IMR-90 (cell line): ENCODE measurements at regions not wholly inside any gene's neighbourhood (a gene's known extent, or its start where the extent isn't known, plus 50 kb on each side); places are given as distances from the start of the nearest gene placed in this dataset.

Experiments used
- ATAC-seq: fragments of 200-7000 bp; cut with Tn5 transposase; 2 replicates; pipeline ENCODE4 v1.9.1; 2020; ENCODE audit warnings: low read depth, mild to moderate bottlenecking, moderate library complexity
- BruUV-seq: library from RNA; stranded (reverse); fragments of 400-500 nt; replicated peaks from 2 replicates; lab custom pipeline; 2021; lab: Mats Ljungman, UMichigan
- CTCF ChIA-PET: fragments of 300-600 bp; formaldehyde crosslinking; extraction: SDS; loops from one replicate; lab custom pipeline; 2021; ENCODE audit warnings: antibody characterized with exemption; lab: Yijun Ruan, JAX
- POLR2A ChIA-PET: fragments of 300-600 bp; sonication (Branson Sonifier 250); formaldehyde crosslinking; loops from one replicate; lab custom pipeline; 2022; ENCODE audit warnings: antibody characterized with exemption; ENCODE audit not compliant: unreplicated experiment; lab: Charles Lee
- DNase-seq: peaks from one replicate; pipeline ENCODE4 v3.0.0; 2013
- H2AFZ ChIP-seq: replicated peaks from 2 replicates; pipeline ENCODE3; 2013; ENCODE audit warnings: low read length, mild to moderate bottlenecking; ENCODE audit not compliant: poor library complexity
- H2AK5ac ChIP-seq: 2 replicates; pipeline ENCODE4 v1.6.1; 2013; ENCODE audit warnings: low read depth, low read length, inconsistent platforms
- H2AK9ac ChIP-seq: replicated peaks from 2 replicates; pipeline ENCODE3; 2013; ENCODE audit warnings: mild to moderate bottlenecking, low read depth, low read length, moderate library complexity; ENCODE audit not compliant: poor library complexity
- H2BK120ac ChIP-seq: 2 replicates; pipeline ENCODE4 v1.6.1; 2013; ENCODE audit warnings: low read depth, low read length, inconsistent platforms
- H2BK15ac ChIP-seq: 3 replicates; pipeline ENCODE4 v1.6.1; 2013; ENCODE audit warnings: low read depth, low read length, inconsistent platforms
- H2BK20ac ChIP-seq: 2 replicates; pipeline ENCODE4 v1.6.1; 2013; ENCODE audit warnings: low read depth, mild to moderate bottlenecking, inconsistent platforms, low read length, moderate library complexity
- H2BK5ac ChIP-seq: 2 replicates; pipeline ENCODE4 v1.6.1; 2013; ENCODE audit warnings: mild to moderate bottlenecking, low read depth, low read length, inconsistent platforms; ENCODE audit not compliant: poor library complexity, severe bottlenecking
- H3K14ac ChIP-seq: replicated peaks from 2 replicates; pipeline ENCODE4 v1.6.1; 2013; ENCODE audit warnings: low read depth, low read length, inconsistent platforms
- H3K18ac ChIP-seq: 2 replicates; pipeline ENCODE4 v1.6.1; 2013; ENCODE audit warnings: low read depth, low read length, control low read depth
- H3K23ac ChIP-seq: 2 replicates; pipeline ENCODE4 v1.6.1; 2013; ENCODE audit warnings: low read depth, low read length, inconsistent platforms
- H3K27ac ChIP-seq: 2 replicates; pipeline ENCODE4 v1.5.1; 2013; ENCODE audit warnings: mild to moderate bottlenecking, control low read depth, low read length; ENCODE audit not compliant: insufficient read depth
- H3K27me3 ChIP-seq: 2 replicates; pipeline ENCODE4 v1.6.1; 2013; ENCODE audit warnings: low read length; ENCODE audit not compliant: control insufficient read depth, insufficient read depth
- H3K36me3 ChIP-seq: 2 replicates; pipeline ENCODE4 v1.6.1; 2013; ENCODE audit warnings: low read length, mixed read lengths; ENCODE audit not compliant: control insufficient read depth, insufficient read depth
- H3K4ac ChIP-seq: 2 replicates; pipeline ENCODE4 v1.6.1; 2013; ENCODE audit warnings: low read depth, low read length, inconsistent platforms
- H3K4me1 ChIP-seq: 2 replicates; pipeline ENCODE4 v1.6.1; 2013; ENCODE audit warnings: low read length, mixed read lengths; ENCODE audit not compliant: control insufficient read depth, insufficient read depth
- H3K4me2 ChIP-seq: 2 replicates; pipeline ENCODE4 v1.6.1; 2013; ENCODE audit warnings: low read depth, mild to moderate bottlenecking, control low read depth, low read length, moderate library complexity
- H3K4me3 ChIP-seq: 2 replicates; pipeline ENCODE4 v1.5.1; 2013; ENCODE audit warnings: low read depth, mild to moderate bottlenecking, control low read depth, low read length, moderate library complexity; ENCODE audit not compliant: insufficient read depth
- H3K56ac ChIP-seq: 2 replicates; pipeline ENCODE4 v1.6.1; 2013; ENCODE audit warnings: low read length, inconsistent platforms; ENCODE audit not compliant: insufficient read depth; ENCODE audit errors: extremely low read depth
- H3K79me1 ChIP-seq, 2 experiments: 2 replicates each; pipeline ENCODE4 v1.6.1; 2013; ENCODE audit warnings: low read length in 2 of 2, inconsistent platforms in 1 of 2, low read depth in 1 of 2
- H3K9ac ChIP-seq: 2 replicates; pipeline ENCODE4 v1.6.1; 2013; ENCODE audit warnings: low read depth, low read length, control low read depth
- H3K9me1 ChIP-seq: 2 replicates; pipeline ENCODE4 v1.6.1; 2013; ENCODE audit warnings: low read length, inconsistent platforms; ENCODE audit not compliant: insufficient read depth
- H3K9me3 ChIP-seq: 2 replicates; pipeline ENCODE4 v1.6.1; 2013; ENCODE audit warnings: low read length; ENCODE audit not compliant: control insufficient read depth, insufficient read depth
- H4K20me1 ChIP-seq: 2 replicates; pipeline ENCODE4 v1.6.1; 2013; ENCODE audit warnings: low read length, inconsistent platforms; ENCODE audit not compliant: insufficient read depth
- H4K5ac ChIP-seq: 2 replicates; pipeline ENCODE4 v1.6.1; 2013; ENCODE audit warnings: mild to moderate bottlenecking, low read depth, low read length, control low read depth
- H4K8ac ChIP-seq, 2 experiments: 2 replicates each; pipeline ENCODE4 v1.6.1; 2013; ENCODE audit warnings: low read depth in 2 of 2, low read length in 2 of 2, control low read depth in 1 of 2, inconsistent platforms in 1 of 2
- H4K91ac ChIP-seq: 2 replicates; pipeline ENCODE4 v1.6.1; 2013; ENCODE audit warnings: low read depth, low read length, inconsistent platforms; ENCODE audit not compliant: insufficient read depth
- BHLHE40 ChIP-seq: fragments of 150-350 bp; IDR thresholded peaks from 2 replicates; pipeline ENCODE4 v1.6.1; 2016; ENCODE audit warnings: mild to moderate bottlenecking, low read depth, low read length
- CEBPB ChIP-seq: IDR thresholded peaks from 2 replicates; pipeline ENCODE4 v1.6.1; 2012; ENCODE audit warnings: low read depth, low read length, improper control_type of control experiment
- CHD1 ChIP-seq: IDR thresholded peaks from 2 replicates; pipeline ENCODE4 v1.6.1; 2012; ENCODE audit warnings: low read depth, low read length, improper control_type of control experiment
- FOS ChIP-seq: fragments of 150-350 bp; IDR thresholded peaks from 2 replicates; pipeline ENCODE4 v1.6.1; 2016; ENCODE audit warnings: low read depth, low read length
- MAFK ChIP-seq: IDR thresholded peaks from 2 replicates; pipeline ENCODE4 v1.6.1; 2012; ENCODE audit warnings: low read depth, low read length, improper control_type of control experiment
- MAZ ChIP-seq: IDR thresholded peaks from 2 replicates; pipeline ENCODE4 v1.6.1; 2012; ENCODE audit warnings: low read depth, mild to moderate bottlenecking, low read length, improper control_type of control experiment, moderate library complexity, borderline replicate concordance
- MXI1 ChIP-seq: IDR thresholded peaks from 2 replicates; pipeline ENCODE4 v1.6.1; 2012; ENCODE audit warnings: low read depth, mild to moderate bottlenecking, low read length, moderate library complexity, borderline replicate concordance
- NFE2L2 ChIP-seq: fragments of 150-350 bp; IDR thresholded peaks from 2 replicates; pipeline ENCODE4 v1.6.1; 2016; ENCODE audit warnings: low read depth, mild to moderate bottlenecking, low read length
- POLR2A ChIP-seq: IDR thresholded peaks from 2 replicates; pipeline ENCODE4 v1.6.1; 2012; ENCODE audit warnings: mild to moderate bottlenecking, low read depth, low read length
- RAD21 ChIP-seq: IDR thresholded peaks from 2 replicates; pipeline ENCODE4 v1.6.1; 2012; ENCODE audit warnings: low read length, improper control_type of control experiment
- RCOR1 ChIP-seq: IDR thresholded peaks from 2 replicates; pipeline ENCODE4 v1.6.1; 2012; ENCODE audit warnings: mild to moderate bottlenecking, low read length, improper control_type of control experiment; ENCODE audit not compliant: insufficient replicate concordance
- RFX5 ChIP-seq: IDR thresholded peaks from 2 replicates; pipeline ENCODE4 v1.8.0; 2012; ENCODE audit warnings: low read depth, mild to moderate bottlenecking, low read length, moderate library complexity
- SMC3 ChIP-seq: fragments of 150-350 bp; IDR thresholded peaks from 2 replicates; pipeline ENCODE4 v1.6.1; 2016; ENCODE audit warnings: low read depth, mild to moderate bottlenecking, antibody characterized with exemption, low read length, moderate library complexity
- WGBS, 2 experiments: methylation state at CpG; one replicate each; pipeline versions ENCODE4 v1.1.5 to v1.1.7; 2013; ENCODE audit warnings: missing lambda C conversion rate in 2 of 2; ENCODE audit not compliant: insufficient read length in 1 of 2; ENCODE audit errors: extremely low coverage in 2 of 2; 5-methylcytosine and 5-hydroxymethylcytosine counted together
- dilution Hi-C: fragments of 300-500 bp; cut with HindIII; formaldehyde crosslinking; loops from one replicate; pipeline ENCODE4 v1.14.3; 2018; ENCODE audit warnings: low sequenced_read_pairs; ENCODE audit not compliant: unreplicated experiment
- in situ Hi-C: fragments of 300-500 bp; cut with MboI; formaldehyde crosslinking; loops from 3 replicates; pipeline ENCODE4 v1.14.3; 2019; ENCODE audit warnings: low sequenced_read_pairs, inconsistent platforms, mixed read lengths
- intact Hi-C: fragments of 100-400 bp; cut with micrococcal nuclease; formaldehyde crosslinking; loops from 2 replicates; pipeline ENCODE4 v1.10.0; 2022
- TF ChIP-seq, protein P1 (sequence below): conservative IDR thresholded peaks from 2 replicates; pipeline ENCODE4 v1.5.1; 2012; ENCODE audit warnings: mild to moderate bottlenecking, low read depth, low read length, improper control_type of control experiment
- TF ChIP-seq, protein P2 (sequence below): fragments of 150-350 bp; IDR thresholded peaks from 2 replicates; pipeline ENCODE4 v1.6.1; 2016; ENCODE audit warnings: low read depth, mild to moderate bottlenecking, low read length, moderate library complexity, borderline replicate concordance
- TF ChIP-seq, protein P3 (sequence below): fragments of 150-350 bp; IDR thresholded peaks from 2 replicates; pipeline ENCODE4 v1.6.1; 2017; ENCODE audit warnings: mild to moderate bottlenecking, antibody characterized with exemption, low read length, low read depth

DNA sequence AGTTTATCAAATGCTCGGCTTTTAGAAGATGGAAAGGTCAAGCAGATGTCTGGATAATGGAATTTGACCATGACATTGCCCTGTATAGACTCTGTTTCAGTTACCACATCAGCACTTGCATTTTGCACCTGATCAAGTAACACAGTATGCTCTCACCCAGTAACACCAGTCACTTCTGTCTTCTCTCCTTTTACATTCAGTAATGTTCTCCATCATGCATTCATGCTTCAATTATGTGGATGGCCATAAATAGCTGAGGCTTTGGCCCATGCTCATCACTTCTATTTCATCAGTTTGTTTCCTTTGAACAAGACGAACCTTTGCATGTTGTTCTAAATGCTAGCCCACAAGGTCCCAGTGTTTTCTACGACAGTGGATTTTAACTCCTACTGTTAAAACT is 322.9 kb upstream of the ACVR2A start:
- Histone ChIP-seq H4K5ac (no peak overlapping the region), H2AFZ (no peak overlapping the region), H3K14ac (no peak overlapping the region), H3K23ac (no peak overlapping the region), H4K20me1 (no peaks in the 10 kb centered on the region), H3K27ac (no peak overlapping the region), H3K4me2 (no peak overlapping the region), H4K91ac (no peak overlapping the region), H2AK5ac (no peak overlapping the region), H3K56ac (no peak overlapping the region), H3K36me3 (no peaks in the 10 kb centered on the region), H2BK15ac (no peak overlapping the region), H3K27me3 (no peaks in the 10 kb centered on the region), H2AK9ac (no peak overlapping the region), H2BK5ac (no peak overlapping the region), H3K9me1 (no peaks in the 10 kb centered on the region), H3K9ac (no peak overlapping the region), H3K79me1 (no peaks in the 10 kb centered on the region), H3K18ac (no peak overlapping the region), H3K9me3 (peaks cover 3% of the 10 kb centered on the region; the same call in 1 of the 2 replicates), H3K4me3 (no peak overlapping the region), H3K4me1 (no peaks in the 10 kb centered on the region), H4K8ac (no peak overlapping the region), H2BK120ac (no peak overlapping the region), H3K4ac (no peak overlapping the region), H2BK20ac (no peak overlapping the region)
- WGBS, 2 experiments = no CpG with 5 or more reads among the region's 3 CpGs
- no peak for ATAC-seq
- intact Hi-C loops = no loop called here
- ChIA-PET CTCF (no interaction called here), POLR2A (no interaction called here)
- in situ Hi-C loops = no loop called here
- no TSS peak for BruUV-seq
- TF ChIP-seq RCOR1 (no peak), POLR2A (no peak), MXI1 (no peak), MAFK (no peak), FOS (no peak), CEBPB (no peak), RFX5 (no peak), RAD21 (no peak), CHD1 (no peak), SMC3 (no peak), BHLHE40 (no peak), MAZ (no peak), NFE2L2 (no peak)
- TF ChIP-seq, protein P1, sequence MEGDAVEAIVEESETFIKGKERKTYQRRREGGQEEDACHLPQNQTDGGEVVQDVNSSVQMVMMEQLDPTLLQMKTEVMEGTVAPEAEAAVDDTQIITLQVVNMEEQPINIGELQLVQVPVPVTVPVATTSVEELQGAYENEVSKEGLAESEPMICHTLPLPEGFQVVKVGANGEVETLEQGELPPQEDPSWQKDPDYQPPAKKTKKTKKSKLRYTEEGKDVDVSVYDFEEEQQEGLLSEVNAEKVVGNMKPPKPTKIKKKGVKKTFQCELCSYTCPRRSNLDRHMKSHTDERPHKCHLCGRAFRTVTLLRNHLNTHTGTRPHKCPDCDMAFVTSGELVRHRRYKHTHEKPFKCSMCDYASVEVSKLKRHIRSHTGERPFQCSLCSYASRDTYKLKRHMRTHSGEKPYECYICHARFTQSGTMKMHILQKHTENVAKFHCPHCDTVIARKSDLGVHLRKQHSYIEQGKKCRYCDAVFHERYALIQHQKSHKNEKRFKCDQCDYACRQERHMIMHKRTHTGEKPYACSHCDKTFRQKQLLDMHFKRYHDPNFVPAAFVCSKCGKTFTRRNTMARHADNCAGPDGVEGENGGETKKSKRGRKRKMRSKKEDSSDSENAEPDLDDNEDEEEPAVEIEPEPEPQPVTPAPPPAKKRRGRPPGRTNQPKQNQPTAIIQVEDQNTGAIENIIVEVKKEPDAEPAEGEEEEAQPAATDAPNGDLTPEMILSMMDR = no peak
- TF ChIP-seq, protein P2, sequence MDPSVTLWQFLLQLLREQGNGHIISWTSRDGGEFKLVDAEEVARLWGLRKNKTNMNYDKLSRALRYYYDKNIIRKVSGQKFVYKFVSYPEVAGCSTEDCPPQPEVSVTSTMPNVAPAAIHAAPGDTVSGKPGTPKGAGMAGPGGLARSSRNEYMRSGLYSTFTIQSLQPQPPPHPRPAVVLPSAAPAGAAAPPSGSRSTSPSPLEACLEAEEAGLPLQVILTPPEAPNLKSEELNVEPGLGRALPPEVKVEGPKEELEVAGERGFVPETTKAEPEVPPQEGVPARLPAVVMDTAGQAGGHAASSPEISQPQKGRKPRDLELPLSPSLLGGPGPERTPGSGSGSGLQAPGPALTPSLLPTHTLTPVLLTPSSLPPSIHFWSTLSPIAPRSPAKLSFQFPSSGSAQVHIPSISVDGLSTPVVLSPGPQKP = no peak
- TF ChIP-seq, protein P3, sequence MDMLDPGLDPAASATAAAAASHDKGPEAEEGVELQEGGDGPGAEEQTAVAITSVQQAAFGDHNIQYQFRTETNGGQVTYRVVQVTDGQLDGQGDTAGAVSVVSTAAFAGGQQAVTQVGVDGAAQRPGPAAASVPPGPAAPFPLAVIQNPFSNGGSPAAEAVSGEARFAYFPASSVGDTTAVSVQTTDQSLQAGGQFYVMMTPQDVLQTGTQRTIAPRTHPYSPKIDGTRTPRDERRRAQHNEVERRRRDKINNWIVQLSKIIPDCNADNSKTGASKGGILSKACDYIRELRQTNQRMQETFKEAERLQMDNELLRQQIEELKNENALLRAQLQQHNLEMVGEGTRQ = no peak
- DNase-seq = no peak
- dilution Hi-C loops = no loop called here
